Bronchial epithelial cell (primary cell): ENCODE measurements at regions not wholly inside any gene's neighbourhood (a gene's known extent, or its start where the extent isn't known, plus 50 kb on each side); places are given as distances from the start of the nearest gene placed in this dataset.
A peak's percentile ranks its signal among the peaks of the same experiment; 100 is the strongest.

Source experiments
- DNase-seq: peaks from one replicate; pipeline ENCODE4 v3.0.0-alpha.2; 2010; ENCODE audit warnings: low read depth
- FAIRE-seq: peaks from 2 replicates; lab custom pipeline; 2011; peaks lifted over from hg19 to GRCh38; lab: Jason Lieb, UNC
- H3K27me3 ChIP-seq: 2 replicates; pipeline ENCODE4 v1.5.1; 2011; ENCODE audit warnings: low read length; ENCODE audit not compliant: control insufficient read depth, insufficient read depth
- H3K36me3 ChIP-seq: 2 replicates; pipeline ENCODE4 v1.5.1; 2011; ENCODE audit warnings: low read length; ENCODE audit not compliant: control insufficient read depth, insufficient read depth
- H3K4me3 ChIP-seq: 2 replicates; pipeline ENCODE4 v1.5.1; 2011; ENCODE audit warnings: mild to moderate bottlenecking, low read depth, low read length, control low read depth
- TF ChIP-seq, protein P1 (sequence below): IDR thresholded peaks from 2 replicates; pipeline ENCODE4 v1.5.1; 2011; ENCODE audit warnings: mild to moderate bottlenecking, moderate library complexity, low read length, control low read depth, inconsistent platforms; ENCODE audit not compliant: insufficient read depth, severe bottlenecking

DNA sequence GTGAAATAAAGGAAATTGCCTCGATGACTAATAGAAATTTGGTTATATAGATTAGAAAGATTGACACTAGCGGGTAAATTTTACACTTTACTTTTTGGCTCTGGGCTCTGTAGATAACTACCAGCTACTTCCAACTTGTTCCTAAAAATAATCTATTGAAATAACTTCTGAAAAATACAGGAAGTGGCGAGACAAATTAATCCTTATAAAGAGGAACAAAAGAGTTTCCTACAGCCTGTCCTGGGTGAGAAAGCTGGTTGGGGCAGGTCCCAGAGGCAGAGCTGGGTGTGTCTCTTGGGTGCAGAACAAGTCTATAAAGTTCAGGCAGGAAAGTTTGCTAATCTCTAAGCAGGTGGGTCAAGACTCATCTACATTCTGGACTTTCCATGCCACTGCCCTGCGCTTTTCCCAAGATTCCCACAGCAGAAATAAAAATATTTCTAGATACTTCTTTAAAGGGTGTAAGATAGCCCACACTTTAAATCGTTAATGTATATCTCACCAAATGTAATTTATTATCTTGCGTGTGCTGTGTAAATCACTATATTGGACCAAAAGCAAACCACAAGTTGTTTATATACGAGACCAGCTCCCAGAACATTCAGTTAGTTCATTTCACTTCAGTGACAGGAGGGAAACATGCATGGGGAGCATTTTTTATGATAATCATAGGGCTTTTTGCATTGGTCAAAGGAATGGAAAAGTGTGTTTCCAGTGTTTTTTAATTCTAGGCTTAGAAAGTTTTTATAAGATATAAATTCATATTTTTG, 70.1 kb upstream of the NRIP1 start:
- Histone ChIP-seq H3K27me3 (no peaks in the 10 kb centered on the region), H3K4me3 (no peak overlapping the region), H3K36me3 (no peaks in the 10 kb centered on the region)
- DNase-seq (peak; percentile 52), FAIRE-seq (no peak)
- TF ChIP-seq, protein P1, sequence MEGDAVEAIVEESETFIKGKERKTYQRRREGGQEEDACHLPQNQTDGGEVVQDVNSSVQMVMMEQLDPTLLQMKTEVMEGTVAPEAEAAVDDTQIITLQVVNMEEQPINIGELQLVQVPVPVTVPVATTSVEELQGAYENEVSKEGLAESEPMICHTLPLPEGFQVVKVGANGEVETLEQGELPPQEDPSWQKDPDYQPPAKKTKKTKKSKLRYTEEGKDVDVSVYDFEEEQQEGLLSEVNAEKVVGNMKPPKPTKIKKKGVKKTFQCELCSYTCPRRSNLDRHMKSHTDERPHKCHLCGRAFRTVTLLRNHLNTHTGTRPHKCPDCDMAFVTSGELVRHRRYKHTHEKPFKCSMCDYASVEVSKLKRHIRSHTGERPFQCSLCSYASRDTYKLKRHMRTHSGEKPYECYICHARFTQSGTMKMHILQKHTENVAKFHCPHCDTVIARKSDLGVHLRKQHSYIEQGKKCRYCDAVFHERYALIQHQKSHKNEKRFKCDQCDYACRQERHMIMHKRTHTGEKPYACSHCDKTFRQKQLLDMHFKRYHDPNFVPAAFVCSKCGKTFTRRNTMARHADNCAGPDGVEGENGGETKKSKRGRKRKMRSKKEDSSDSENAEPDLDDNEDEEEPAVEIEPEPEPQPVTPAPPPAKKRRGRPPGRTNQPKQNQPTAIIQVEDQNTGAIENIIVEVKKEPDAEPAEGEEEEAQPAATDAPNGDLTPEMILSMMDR, result no peak

DNA sequence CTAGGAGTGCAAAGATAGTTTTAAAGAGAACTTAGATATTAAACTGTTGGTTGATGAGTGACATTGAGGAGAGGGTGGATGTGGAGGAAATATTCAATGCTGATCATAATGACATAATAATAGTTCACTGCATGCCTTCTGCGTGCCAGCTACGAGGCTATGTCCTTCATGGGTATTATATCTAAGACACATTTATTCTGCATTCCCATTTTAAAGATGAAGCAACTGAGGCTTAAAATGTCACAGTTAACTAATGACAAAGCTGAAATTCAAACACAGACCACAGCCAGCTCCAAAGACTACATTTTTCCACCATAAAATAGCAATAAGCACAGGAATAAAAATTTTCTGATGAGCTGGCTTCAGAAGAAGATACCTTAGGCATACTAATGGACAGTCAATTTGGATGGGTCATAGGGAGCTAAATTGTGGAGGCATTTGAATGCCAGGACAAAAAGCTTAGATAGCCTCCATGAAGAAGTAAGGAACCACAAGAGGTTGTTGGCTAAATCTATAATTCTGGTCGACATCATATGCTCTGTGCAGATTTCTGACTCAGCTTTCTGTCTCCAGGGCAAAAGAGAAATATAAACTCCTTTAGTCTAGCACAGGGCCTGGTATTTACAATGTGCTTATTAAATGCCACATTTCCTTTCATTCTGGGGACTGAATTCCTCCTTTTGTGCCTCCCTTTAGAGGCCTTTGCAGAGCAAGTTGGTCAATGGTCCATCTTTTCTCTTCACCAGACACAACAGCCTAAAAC, 71.2 kb upstream of the NRIP1 start:
- H3K4me3 ChIP-seq, result no peak overlapping the region
- FAIRE-seq, result no peak
- no peaks in the 10 kb centered on the region for H3K36me3 ChIP-seq
- H3K27me3 ChIP-seq, result no peaks in the 10 kb centered on the region
- TF ChIP-seq, protein P1, result no peak
- peak; percentile 43 for DNase-seq

DNA sequence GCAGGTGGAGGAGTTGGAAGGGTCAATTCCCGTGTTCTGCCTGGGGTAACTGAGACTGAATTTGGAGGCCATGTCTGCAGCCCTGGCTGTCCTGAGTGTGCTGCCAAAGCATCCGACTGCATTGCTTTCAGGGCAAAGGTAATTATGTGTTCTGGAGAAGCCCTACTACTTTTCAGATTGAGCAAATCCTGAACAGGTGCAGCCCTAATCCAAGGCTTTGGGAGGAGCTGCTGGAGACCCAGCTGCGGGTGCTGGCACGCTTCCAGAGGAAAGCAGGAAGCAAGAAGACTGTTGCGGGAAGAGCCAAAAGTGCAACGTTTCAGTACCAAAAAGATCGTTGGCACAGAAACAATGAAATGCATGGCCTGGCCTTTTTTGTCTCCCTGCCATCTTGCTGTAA, 73.7 kb upstream of the NRIP1 start:
- no peaks in the 10 kb centered on the region for H3K36me3 ChIP-seq
- no peak for FAIRE-seq
- TF ChIP-seq, protein P1, result no peak
- no peak for DNase-seq
- no peaks in the 10 kb centered on the region for H3K27me3 ChIP-seq
- no peak overlapping the region for H3K4me3 ChIP-seq

DNA sequence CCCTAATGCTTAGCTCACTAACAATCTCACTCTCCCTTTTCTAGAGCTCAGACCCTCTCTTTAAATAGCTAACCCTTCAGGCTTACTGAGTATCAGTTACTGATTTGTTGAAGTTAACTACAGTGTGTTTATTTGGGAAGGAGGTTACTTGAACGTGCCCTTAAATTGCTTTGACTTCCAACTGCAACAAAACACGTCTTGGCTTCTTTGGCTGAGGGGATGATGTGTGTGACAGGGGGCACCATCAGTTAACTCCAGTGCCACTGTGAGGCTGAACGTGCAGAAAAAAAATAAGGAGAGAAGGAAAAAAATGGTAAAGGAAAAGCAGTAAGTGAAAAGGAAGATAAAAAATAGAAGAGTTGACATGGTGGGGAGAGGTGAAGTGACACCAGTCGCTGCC, 75.1 kb upstream of the NRIP1 start:
- TF ChIP-seq, protein P1, result no peak
- no peak for DNase-seq
- FAIRE-seq, result no peak

DNA sequence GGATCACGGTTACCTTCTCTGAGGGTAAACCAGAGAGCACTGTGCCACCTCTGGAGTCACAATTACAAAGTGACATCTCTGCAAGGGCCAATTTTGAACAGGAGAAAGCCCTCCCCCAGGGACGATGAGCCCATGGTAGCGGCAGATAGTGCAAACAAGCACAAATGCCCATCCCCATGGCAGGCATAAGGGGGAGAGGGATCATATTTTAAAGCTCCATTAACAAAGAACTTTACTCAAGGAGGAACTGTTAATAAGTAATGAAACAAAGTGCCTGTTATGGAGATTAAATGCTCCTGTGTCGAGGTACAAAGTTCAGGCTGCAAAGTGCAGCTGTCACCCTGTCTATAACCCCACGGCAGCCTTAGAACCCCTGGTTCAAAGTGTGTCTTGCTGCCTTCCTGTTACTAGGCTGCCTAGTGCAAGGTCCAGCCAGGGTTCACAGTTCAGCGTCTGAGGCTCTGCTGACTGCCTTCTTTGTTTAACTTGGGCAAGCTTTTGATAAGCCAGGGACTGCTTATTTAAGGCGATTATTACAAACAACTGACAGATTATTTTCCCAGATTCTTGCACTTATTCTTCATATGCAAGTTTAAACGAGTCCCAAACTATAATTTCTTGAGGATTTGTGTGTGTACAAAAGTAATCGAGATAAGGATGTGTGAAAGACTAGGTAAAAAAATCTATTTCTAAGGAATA, 75.7 kb upstream of the NRIP1 start:
- FAIRE-seq, result no peak
- peak; percentile 7 for DNase-seq
- Histone ChIP-seq H3K4me3 (no peak overlapping the region), H3K27me3 (no peaks in the 10 kb centered on the region), H3K36me3 (no peaks in the 10 kb centered on the region)
- TF ChIP-seq, protein P1, result no peak

More for the DNA sequence above, 75.1 kb upstream of the NRIP1 start:
- Histone ChIP-seq H3K27me3 (no peaks in the 10 kb centered on the region), H3K36me3 (no peaks in the 10 kb centered on the region), H3K4me3 (no peak overlapping the region)
